ENCODE measurements at regions not wholly inside any gene's neighbourhood (a gene's known extent, or its start where the extent isn't known, plus 50 kb on each side); places are given as distances from the start of the nearest gene placed in this dataset.

GRCh38 chr11:109821511-109821910 lies 271.7 kb upstream of the ZC3H12C start:
- Histone ChIP-seq H3K27me3 (ENCODE audit: control insufficient read depth in 1 of 2, insufficient read depth in 2 of 2, low read length in 2 of 2) (no peaks in the 10 kb centered on the region), H3K27ac (ENCODE audit: extremely low read length, insufficient read depth, low read length) (no peak overlapping the region), H3K36me3 (replicated peaks in 1 of 2; ENCODE audit: control insufficient read depth in 1 of 2, insufficient read depth in 2 of 2, low read length in 2 of 2) (no peaks in the 10 kb centered on the region), H2AFZ (ENCODE audit: low read length) (no peak overlapping the region), H4K20me1 (ENCODE audit: insufficient read depth, low read length) (no peaks in the 10 kb centered on the region), H3K4me1 (ENCODE audit: insufficient read depth, low read length) (no peaks in the 10 kb centered on the region), H3K4me2 (ENCODE audit: low read depth, low read length) (no peak overlapping the region), H3K9me3 (ENCODE audit: low read length) (no peaks in the 10 kb centered on the region), H3K4me3 (replicated peaks in 1 of 3; ENCODE audit: insufficient read depth in 1 of 3, low read depth in 2 of 3, low read length in 3 of 3) (no peak overlapping the region), H3K9ac (ENCODE audit: insufficient read depth, low read depth, low read length) (no peak overlapping the region), H3K79me2 (ENCODE audit: insufficient read depth, low read length) (no peaks in the 10 kb centered on the region)
- ChIA-PET POLR2A (no interaction called here), CTCF (ENCODE audit: low intra/inter-chr PET ratio, low total read pairs) (no interaction called here)
- intact Hi-C loops (cut with micrococcal nuclease; ENCODE audit: unreplicated experiment), result no loop called here
- BruUV-seq (replicated peaks), result no TSS peak
- DNase-seq (ENCODE audit: low spot score), result no peak
- WGBS (ENCODE audit: low lambda C conversion rate), result 7% methylated on average over 2 of the region's 2 CpGs
- no peak for ATAC-seq
- no peak for FAIRE-seq
- in situ Hi-C loops (cut with HindIII; ENCODE audit: extremely low pct_ligation_motif_present, low pct_unique_long_range_greater_than_20kb), result no loop called here
- TF ChIP-seq RARG (CRISPR knock-in tag; IDR thresholded peaks at IDR 0.05; ENCODE audit: low read depth) (no peak), HOXA7 (CRISPR knock-in tag; IDR thresholded peaks at IDR 0.05) (no peak), HES4 (CRISPR knock-in tag; IDR thresholded peaks at IDR 0.05; ENCODE audit: borderline replicate concordance) (no peak), PAX8 (CRISPR knock-in tag; IDR thresholded peaks at IDR 0.05; ENCODE audit: borderline replicate concordance) (no peak), ZNF263 (CRISPR knock-in tag; IDR thresholded peaks at IDR 0.05) (no peak), ZNF414 (CRISPR knock-in tag; IDR thresholded peaks at IDR 0.05) (no peak), MIXL1 (CRISPR knock-in tag; IDR thresholded peaks at IDR 0.05) (no peak), ZNF317 (CRISPR knock-in tag; IDR thresholded peaks at IDR 0.05) (no peak), ZHX2 (IDR thresholded peaks at IDR 0.05; ENCODE audit: low read depth) (no peak), ZHX2 (CRISPR knock-in tag; IDR thresholded peaks at IDR 0.05; ENCODE audit: borderline replicate concordance) (no peak), ZNF629 (CRISPR knock-in tag; conservative IDR thresholded peaks at IDR 0.05) (no peak), ZGPAT (CRISPR knock-in tag; IDR thresholded peaks at IDR 0.05) (no peak), ZNF687 (CRISPR knock-in tag; IDR thresholded peaks at IDR 0.05) (no peak), CHCHD3 (CRISPR knock-in tag; IDR thresholded peaks at IDR 0.05) (no peak), ZNF17 (CRISPR knock-in tag; IDR thresholded peaks at IDR 0.05) (no peak)

Measured in HepG2 (cell line).